ENCODE measurements at regions not wholly inside any gene's neighbourhood (a gene's known extent, or its start where the extent isn't known, plus 50 kb on each side); places are given as distances from the start of the nearest gene placed in this dataset.
"Not testable (repeated sequence)": the region's sequence is repeated elsewhere in the genome, so short reads cannot be mapped to it uniquely, and the experiment has no call there.

GRCh38 chr21:5064581-5065142, 5456.7 kb upstream of the TPTE start:
- not testable (repeated sequence) for TF ChIP-seq CTCF (optimal IDR thresholded peaks at IDR 0.05 in 1 of 3, IDR thresholded peaks at IDR 0.05 in 1 of 3, conservative IDR thresholded peaks at IDR 0.05 in 1 of 3; ENCODE audit: extremely low read depth in 1 of 3, insufficient read depth in 2 of 3, low read length in 3 of 3); EZH2 (IDR thresholded peaks at IDR 0.05; ENCODE audit: low read length)

All from keratinocyte (primary cell).